Neural crest cell (in vitro differentiated cells): ENCODE measurements at regions not wholly inside any gene's neighbourhood (a gene's known extent, or its start where the extent isn't known, plus 50 kb on each side); places are given as distances from the start of the nearest gene placed in this dataset.

ENCODE experiments used
- DNase-seq: peaks from one replicate; pipeline ENCODE4 v3.0.0; 2021; ENCODE audit warnings: low read depth, mixed read lengths, low spot score
- H3K27ac Mint-ChIP-seq: one replicate; pipeline ENCODE4 v1.8.0; 2021; ENCODE audit warnings: mild to moderate bottlenecking, mixed read lengths; ENCODE audit not compliant: unreplicated experiment
- H3K27me3 Mint-ChIP-seq: 2 replicates; pipeline ENCODE4 v1.8.0; 2021; ENCODE audit warnings: low read depth, mild to moderate bottlenecking, mixed read lengths
- H3K36me3 Mint-ChIP-seq: 2 replicates; pipeline ENCODE4 v1.8.0; 2021; ENCODE audit warnings: low read depth, mild to moderate bottlenecking, mixed read lengths
- H3K4me1 Mint-ChIP-seq: 2 replicates; pipeline ENCODE4 v1.8.0; 2021; ENCODE audit warnings: mixed read lengths
- H3K4me3 Mint-ChIP-seq: one replicate; pipeline ENCODE4 v1.8.0; 2021; ENCODE audit warnings: mild to moderate bottlenecking, mixed read lengths
- H3K9me3 Mint-ChIP-seq: 2 replicates; pipeline ENCODE4 v1.8.0; 2021; ENCODE audit warnings: mixed read lengths
- CTCF ChIP-seq: fragments of 200-600 bp; sonication (generic); conservative IDR thresholded peaks from 2 replicates; pipeline ENCODE4 v1.5.0; 2021; ENCODE audit warnings: antibody characterized with exemption, mild to moderate bottlenecking

GRCh38 chr1:219459351-219460080 is 153.4 kb downstream of the ZC3H11B start:
- peak overlapping the region; percentile 76 for H3K27ac Mint-ChIP-seq
- peaks cover 6% of the 10 kb centered on the region for H3K9me3 Mint-ChIP-seq
- no peaks in the 10 kb centered on the region for H3K27me3 Mint-ChIP-seq
- H3K36me3 Mint-ChIP-seq, result no peaks in the 10 kb centered on the region
- H3K4me1 Mint-ChIP-seq, result no peaks in the 10 kb centered on the region
- no peak for TF ChIP-seq CTCF
- no peak for DNase-seq
- no peak overlapping the region for H3K4me3 Mint-ChIP-seq

- DNase-seq, result no peak
- Mint-ChIP-seq H3K4me3 (no peak overlapping the region), H3K36me3 (no peaks in the 10 kb centered on the region), H3K9me3 (no peaks in the 10 kb centered on the region), H3K27ac (no peak overlapping the region), H3K4me1 (no peaks in the 10 kb centered on the region), H3K27me3 (no peaks in the 10 kb centered on the region)
- no peak for TF ChIP-seq CTCF
These were observed 166.6 kb downstream of the ZC3H11B start for GRCh38 chr1:219446288-219446687.

- H3K9me3 Mint-ChIP-seq, result no peaks in the 10 kb centered on the region
- no peak for DNase-seq
- no peak for TF ChIP-seq CTCF
- H3K27me3 Mint-ChIP-seq, result no peaks in the 10 kb centered on the region
- no peaks in the 10 kb centered on the region for H3K36me3 Mint-ChIP-seq
- H3K4me1 Mint-ChIP-seq, result no peaks in the 10 kb centered on the region
- H3K4me3 Mint-ChIP-seq, result no peak overlapping the region
- H3K27ac Mint-ChIP-seq, result no peak overlapping the region
These were observed 167.0 kb downstream of the ZC3H11B start for GRCh38 chr1:219445864-219446263.

- TF ChIP-seq CTCF, result no peak
- Mint-ChIP-seq H3K4me1 (no peaks in the 10 kb centered on the region), H3K36me3 (no peaks in the 10 kb centered on the region), H3K9me3 (no peaks in the 10 kb centered on the region), H3K27ac (no peak overlapping the region), H3K4me3 (no peak overlapping the region), H3K27me3 (no peaks in the 10 kb centered on the region)
- DNase-seq, result no peak
These were observed 168.4 kb downstream of the ZC3H11B start for GRCh38 chr1:219444474-219444873.

- no peak overlapping the region for H3K4me3 Mint-ChIP-seq
- no peaks in the 10 kb centered on the region for H3K4me1 Mint-ChIP-seq
- no peak for TF ChIP-seq CTCF
- peaks cover 2% of the 10 kb centered on the region for H3K9me3 Mint-ChIP-seq
- H3K36me3 Mint-ChIP-seq, result no peaks in the 10 kb centered on the region
- H3K27me3 Mint-ChIP-seq, result no peaks in the 10 kb centered on the region
- H3K27ac Mint-ChIP-seq, result no peak overlapping the region
- DNase-seq, result no peak
These were observed 169.1 kb downstream of the ZC3H11B start for GRCh38 chr1:219443763-219444162.
